Middle frontal gyrus (tissue), 1 donor: ENCODE measurements at regions not wholly inside any gene's neighbourhood (a gene's known extent, or its start where the extent isn't known, plus 50 kb on each side); places are given as distances from the start of the nearest gene placed in this dataset.
"Not testable (repeated sequence)": the region's sequence is repeated elsewhere in the genome, so short reads cannot be mapped to it uniquely, and the experiment has no call there.

Source experiments
- DNase-seq: peaks from one replicate; pipeline ENCODE4 v3.0.0-alpha.2; 2015; ENCODE audit warnings: low spot score; ENCODE audit errors: extremely low spot score

GRCh38 chr4:71209161-71209560, 129.7 kb upstream of the SLC4A4 start:
- DNase-seq, result no peak

GRCh38 chr4:71210823-71211222, 128.0 kb upstream of the SLC4A4 start:
- DNase-seq, result no peak

DNA sequence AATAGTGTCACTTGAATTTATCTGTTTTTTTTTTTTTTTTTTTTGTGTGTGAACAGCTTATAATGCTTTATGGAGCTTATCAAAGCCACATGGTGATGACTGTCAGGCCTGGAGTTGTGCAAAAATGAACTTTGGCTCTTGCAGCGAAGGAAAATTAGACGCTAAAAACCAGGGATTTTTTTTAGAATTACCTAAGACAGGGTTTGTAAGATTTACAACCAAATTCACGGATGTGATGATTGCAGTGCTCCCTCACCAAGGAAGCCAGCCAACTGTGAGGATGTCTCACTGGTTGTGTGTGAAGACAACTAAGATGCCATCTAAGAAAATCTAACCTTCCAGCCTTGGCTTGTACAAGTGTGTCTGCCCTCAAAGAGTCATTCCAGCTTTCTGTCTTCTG, 127.1 kb upstream of the SLC4A4 start:
- no peak for DNase-seq

GRCh38 chr4:71212216-71212615, 126.6 kb upstream of the SLC4A4 start:
- DNase-seq, result no peak

- DNase-seq, result no peak
These were observed 124.2 kb upstream of the SLC4A4 start for GRCh38 chr4:71214578-71214977.

- no peak for DNase-seq
These were observed 122.4 kb upstream of the SLC4A4 start for GRCh38 chr4:71216316-71216959.

GRCh38 chr4:71217688-71218087, 121.1 kb upstream of the SLC4A4 start:
- no peak for DNase-seq

DNA sequence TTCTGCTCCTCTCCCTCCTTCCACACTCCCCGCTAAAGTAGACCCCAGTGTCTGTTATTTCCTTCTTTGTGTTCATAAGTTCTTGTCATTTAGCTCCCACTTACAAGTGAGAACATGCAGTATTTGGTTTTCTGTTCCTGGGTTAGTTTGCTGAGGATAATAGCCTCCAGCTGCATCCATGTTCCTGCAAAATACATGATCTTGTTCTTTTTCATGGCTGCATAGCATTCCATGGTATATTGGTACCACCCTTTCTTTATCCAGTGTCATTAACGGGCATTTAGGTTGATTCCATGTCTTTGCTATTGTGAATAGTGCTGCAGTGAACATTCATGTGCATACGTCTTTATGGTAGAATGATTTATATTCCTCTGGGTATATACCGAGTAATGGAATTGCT, 118.0 kb upstream of the SLC4A4 start:
- not testable (repeated sequence) for DNase-seq

DNA sequence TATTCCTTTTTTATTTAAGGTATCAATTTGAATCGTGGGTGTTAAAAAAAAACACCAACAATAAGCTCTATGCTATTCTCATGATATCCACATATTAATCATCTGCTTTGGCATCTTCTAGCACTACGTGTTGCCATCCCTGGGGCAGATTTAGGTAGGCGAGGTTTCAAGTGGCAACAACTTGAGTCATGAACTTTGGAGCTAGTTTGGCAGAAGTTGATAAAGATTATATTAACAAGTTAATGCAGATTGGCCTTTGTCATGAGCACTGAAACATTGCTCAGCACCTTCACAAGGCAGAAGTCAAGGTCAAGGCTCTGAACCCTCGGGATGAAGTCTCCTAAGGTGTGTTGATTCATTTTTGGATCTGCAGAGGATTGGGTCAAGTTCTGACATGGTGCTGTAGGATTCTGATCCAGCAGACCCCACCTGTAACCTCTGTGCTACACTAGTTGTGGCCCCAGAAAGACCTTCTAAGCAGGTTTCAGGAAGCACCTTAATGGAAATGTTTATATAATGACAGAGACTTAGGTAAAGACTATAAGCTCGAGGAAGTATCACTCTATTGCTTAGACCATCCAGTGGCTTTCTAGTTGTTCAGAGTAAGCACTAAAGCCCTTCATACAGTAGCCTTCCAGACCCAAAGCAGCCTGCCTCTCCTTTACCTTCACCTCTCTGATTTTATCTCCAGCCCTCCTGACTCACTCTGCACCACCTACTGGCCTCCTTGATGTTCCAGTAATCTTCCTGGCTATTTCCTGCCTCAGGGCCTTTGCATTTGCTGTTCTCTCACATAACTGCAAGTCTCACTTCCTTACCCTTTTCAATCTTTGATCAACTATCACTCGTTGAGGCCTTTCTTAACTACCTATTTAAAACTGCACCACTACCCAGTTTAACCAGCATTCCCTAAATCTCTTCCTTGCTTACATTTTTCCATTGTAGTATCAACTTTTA, 117.0 kb upstream of the SLC4A4 start:
- no peak for DNase-seq

- no peak for DNase-seq
These were observed 116.2 kb upstream of the SLC4A4 start for GRCh38 chr4:71222661-71223060.

DNA sequence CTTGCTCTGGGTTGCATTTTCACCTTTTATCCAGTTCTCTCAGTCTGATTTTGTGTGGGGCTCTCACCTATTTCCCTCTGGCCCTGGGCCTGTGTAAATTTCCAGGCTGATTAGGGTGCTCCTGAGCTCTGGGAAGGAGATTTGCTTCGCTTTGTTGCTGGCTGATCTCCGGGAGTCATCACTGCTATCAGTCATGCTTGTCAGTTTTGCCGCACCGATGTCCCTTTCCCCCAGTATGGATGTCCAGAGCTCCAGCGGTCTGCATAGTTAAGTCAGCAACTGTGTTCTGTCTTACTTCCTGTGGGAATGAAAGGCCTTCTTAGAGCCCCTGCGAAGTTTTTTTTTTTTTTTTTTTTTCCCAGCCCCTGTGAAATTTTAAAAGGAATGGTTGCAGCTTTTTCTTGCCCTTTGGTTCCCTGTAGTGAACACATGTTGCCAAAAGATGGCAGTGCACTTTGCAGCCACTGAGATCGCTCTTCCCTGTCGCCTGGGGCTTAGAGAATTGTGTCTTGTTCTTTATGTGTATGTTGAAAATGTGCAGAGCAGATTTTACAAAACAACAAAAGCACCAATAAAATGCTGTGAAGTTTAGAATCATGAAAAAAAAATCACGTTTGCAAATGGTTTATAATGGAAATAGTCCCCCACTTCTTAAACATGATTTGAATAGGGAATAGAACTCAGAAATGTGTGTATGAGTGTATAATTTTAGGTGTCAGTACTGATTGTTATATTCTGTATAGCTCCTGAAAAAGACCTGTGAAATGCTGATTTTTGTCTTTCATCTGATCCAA, 109.1 kb upstream of the SLC4A4 start:
- no peak for DNase-seq

- DNase-seq, result no peak
These were observed 108.3 kb upstream of the SLC4A4 start for GRCh38 chr4:71230271-71231128.

GRCh38 chr4:71231129-71232055, 107.4 kb upstream of the SLC4A4 start:
- no peak for DNase-seq

- DNase-seq, result no peak
These were observed 106.8 kb upstream of the SLC4A4 start for GRCh38 chr4:71232056-71232430.

GRCh38 chr4:71232846-71233245, 106.0 kb upstream of the SLC4A4 start:
- DNase-seq, result no peak

DNA sequence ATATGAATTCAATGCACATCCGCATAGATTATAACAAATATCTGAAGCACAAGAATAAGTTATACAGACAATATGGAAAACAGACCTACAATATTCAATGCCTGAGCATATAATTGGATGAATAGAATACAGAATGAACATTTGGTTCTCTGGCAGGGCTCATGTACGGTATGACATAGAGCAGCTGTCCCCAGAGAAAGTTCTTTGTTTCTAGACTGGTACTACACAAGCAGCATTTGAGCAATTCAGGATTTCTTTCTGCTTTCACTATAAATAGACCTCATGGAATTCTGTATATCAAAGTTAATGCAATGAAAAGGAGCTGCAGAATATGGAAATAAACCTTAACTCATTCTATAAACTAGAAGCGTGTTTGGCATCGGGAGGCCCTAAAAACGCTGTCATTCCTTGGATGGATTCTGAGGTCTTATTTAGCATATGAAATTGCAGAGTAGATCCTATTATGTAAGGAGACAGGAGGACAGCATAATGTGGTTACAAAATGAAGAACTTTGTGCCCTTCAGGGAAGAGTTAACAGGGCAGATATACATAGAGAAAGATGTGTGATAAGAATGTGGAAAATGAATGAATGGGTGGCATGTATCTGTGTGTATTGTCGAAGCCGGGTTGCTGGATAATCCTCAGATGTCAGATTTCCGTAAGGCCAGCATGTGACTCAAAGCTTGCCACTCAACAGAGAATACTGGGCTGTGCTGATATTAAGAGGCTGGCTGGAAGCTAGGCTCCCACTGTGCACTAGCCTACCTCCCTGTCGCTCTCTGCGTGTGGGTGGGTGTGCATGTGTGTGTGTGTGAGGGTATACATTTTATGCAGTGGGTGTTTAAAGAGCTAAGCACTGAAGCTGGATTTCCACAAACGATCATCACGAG, 103.3 kb upstream of the SLC4A4 start:
- no peak for DNase-seq

- no peak for DNase-seq
These were observed 102.6 kb upstream of the SLC4A4 start for GRCh38 chr4:71236226-71236625.

DNA sequence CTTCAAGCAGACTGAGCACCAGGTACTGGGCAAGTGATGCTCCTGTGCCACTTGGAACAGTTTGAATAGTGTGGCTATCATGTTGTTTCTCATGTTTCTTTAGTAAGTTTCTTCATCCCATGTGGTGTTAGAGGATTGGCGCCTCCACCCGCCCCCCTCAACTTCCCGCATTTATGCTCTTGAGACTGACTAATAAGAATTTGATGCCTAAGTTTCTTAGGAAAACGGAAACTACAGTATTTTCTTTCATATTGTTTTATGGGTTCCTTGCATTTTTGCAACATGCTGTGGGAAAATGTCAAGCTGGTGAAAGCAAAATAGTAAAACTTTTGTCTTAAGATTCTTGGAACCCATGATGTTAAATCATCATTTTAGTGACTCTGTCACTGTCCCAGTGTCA, 101.2 kb upstream of the SLC4A4 start:
- no peak for DNase-seq

GRCh38 chr4:71239365-71239764, 99.5 kb upstream of the SLC4A4 start:
- no peak for DNase-seq
